ENCODE measurements at regions not wholly inside any gene's neighbourhood (a gene's known extent, or its start where the extent isn't known, plus 50 kb on each side); places are given as distances from the start of the nearest gene placed in this dataset.

GRCh38 chr1:199693724-199694123 is 333.8 kb upstream of the NR5A2 start:
- Histone ChIP-seq H3K4me3 (IDR thresholded peaks at IDR 0.05; ENCODE audit: insufficient read depth, low read depth, low read length) (no peak overlapping the region), H3K79me2 (ENCODE audit: insufficient read depth, low read depth) (no peaks in the 10 kb centered on the region), H3K36me3 (ENCODE audit: insufficient read depth) (no peaks in the 10 kb centered on the region), H3K27ac (no peak overlapping the region), H2AFZ (ENCODE audit: low read depth) (no peak overlapping the region), H3K4me2 (no peak overlapping the region), H4K20me1 (ENCODE audit: insufficient read depth) (no peaks in the 10 kb centered on the region), H3K9ac (no peak overlapping the region), H3K4me1 (ENCODE audit: low read depth, poor library complexity, severe bottlenecking) (no peaks in the 10 kb centered on the region), H3K27me3 (ENCODE audit: insufficient read depth, low read depth) (no peaks in the 10 kb centered on the region)
- TF ChIP-seq CTCF (conservative IDR thresholded peaks at IDR 0.05; ENCODE audit: low read depth, low read length) = no peak

GRCh38 chr1:199696225-199696624 is 331.3 kb upstream of the NR5A2 start:
- no peaks in the 10 kb centered on the region for H3K79me2 ChIP-seq (ENCODE audit: insufficient read depth, low read depth)
- H3K4me3 ChIP-seq (IDR thresholded peaks at IDR 0.05; ENCODE audit: insufficient read depth, low read depth, low read length) = no peak overlapping the region
- no peak overlapping the region for H3K4me2 ChIP-seq
- no peaks in the 10 kb centered on the region for H3K4me1 ChIP-seq (ENCODE audit: low read depth, poor library complexity, severe bottlenecking)
- no peak overlapping the region for H2AFZ ChIP-seq (ENCODE audit: low read depth)
- H3K36me3 ChIP-seq (ENCODE audit: insufficient read depth) = no peaks in the 10 kb centered on the region
- no peak for TF ChIP-seq CTCF (conservative IDR thresholded peaks at IDR 0.05; ENCODE audit: low read depth, low read length)
- no peaks in the 10 kb centered on the region for H4K20me1 ChIP-seq (ENCODE audit: insufficient read depth)
- H3K27me3 ChIP-seq (ENCODE audit: insufficient read depth, low read depth) = no peaks in the 10 kb centered on the region
- H3K27ac ChIP-seq = no peak overlapping the region
- no peak overlapping the region for H3K9ac ChIP-seq

- H3K79me2 ChIP-seq (ENCODE audit: insufficient read depth, low read depth) = no peaks in the 10 kb centered on the region
- H4K20me1 ChIP-seq (ENCODE audit: insufficient read depth) = no peaks in the 10 kb centered on the region
- no peak overlapping the region for H3K4me3 ChIP-seq (IDR thresholded peaks at IDR 0.05; ENCODE audit: insufficient read depth, low read depth, low read length)
- no peak overlapping the region for H3K9ac ChIP-seq
- H3K27me3 ChIP-seq (ENCODE audit: insufficient read depth, low read depth) = no peaks in the 10 kb centered on the region
- no peak overlapping the region for H3K27ac ChIP-seq
- H2AFZ ChIP-seq (ENCODE audit: low read depth) = no peak overlapping the region
- no peak overlapping the region for H3K4me2 ChIP-seq
- no peaks in the 10 kb centered on the region for H3K4me1 ChIP-seq (ENCODE audit: low read depth, poor library complexity, severe bottlenecking)
- no peaks in the 10 kb centered on the region for H3K36me3 ChIP-seq (ENCODE audit: insufficient read depth)
- TF ChIP-seq CTCF (conservative IDR thresholded peaks at IDR 0.05; ENCODE audit: low read depth, low read length) = no peak
These were observed 329.3 kb upstream of the NR5A2 start for GRCh38 chr1:199698222-199698621.

GRCh38 chr1:199700551-199700950 is 327.0 kb upstream of the NR5A2 start:
- no peaks in the 10 kb centered on the region for H3K27me3 ChIP-seq (ENCODE audit: insufficient read depth, low read depth)
- H2AFZ ChIP-seq (ENCODE audit: low read depth) = no peak overlapping the region; the same call in 1 of the 2 replicates
- no peak overlapping the region for H3K4me3 ChIP-seq (IDR thresholded peaks at IDR 0.05; ENCODE audit: insufficient read depth, low read depth, low read length)
- no peaks in the 10 kb centered on the region for H3K79me2 ChIP-seq (ENCODE audit: insufficient read depth, low read depth)
- H3K9ac ChIP-seq = no peak overlapping the region
- no peaks in the 10 kb centered on the region for H3K36me3 ChIP-seq (ENCODE audit: insufficient read depth)
- H3K4me1 ChIP-seq (ENCODE audit: low read depth, poor library complexity, severe bottlenecking) = no peaks in the 10 kb centered on the region
- H3K27ac ChIP-seq = no peak overlapping the region
- no peaks in the 10 kb centered on the region for H4K20me1 ChIP-seq (ENCODE audit: insufficient read depth)
- TF ChIP-seq CTCF (conservative IDR thresholded peaks at IDR 0.05; ENCODE audit: low read depth, low read length) = no peak
- peak overlapping the region; percentile 25 for H3K4me2 ChIP-seq
